ENCODE measurements at regions not wholly inside any gene's neighbourhood (a gene's known extent, or its start where the extent isn't known, plus 50 kb on each side); places are given as distances from the start of the nearest gene placed in this dataset.

DNA sequence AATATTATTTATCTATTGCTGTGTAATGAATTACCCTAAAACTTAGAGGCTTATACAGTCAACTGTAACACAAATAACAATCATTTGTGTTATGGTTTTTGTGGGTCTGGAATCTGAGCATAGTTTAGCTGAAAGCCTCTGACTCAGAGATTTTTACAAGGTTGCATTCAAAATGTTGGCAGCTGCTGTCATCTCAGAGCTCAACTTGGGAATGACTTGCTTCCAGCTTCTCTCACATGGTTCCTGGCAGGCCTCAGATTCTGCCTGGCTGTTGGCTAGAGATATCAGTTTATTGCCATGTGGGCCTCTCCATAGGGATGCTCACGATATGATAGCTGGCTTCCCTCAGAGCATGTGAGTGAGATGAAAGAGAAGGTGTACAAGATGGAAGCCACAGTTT is 70.2 kb upstream of the BRWD3 start:
- TF ChIP-seq, protein P1, sequence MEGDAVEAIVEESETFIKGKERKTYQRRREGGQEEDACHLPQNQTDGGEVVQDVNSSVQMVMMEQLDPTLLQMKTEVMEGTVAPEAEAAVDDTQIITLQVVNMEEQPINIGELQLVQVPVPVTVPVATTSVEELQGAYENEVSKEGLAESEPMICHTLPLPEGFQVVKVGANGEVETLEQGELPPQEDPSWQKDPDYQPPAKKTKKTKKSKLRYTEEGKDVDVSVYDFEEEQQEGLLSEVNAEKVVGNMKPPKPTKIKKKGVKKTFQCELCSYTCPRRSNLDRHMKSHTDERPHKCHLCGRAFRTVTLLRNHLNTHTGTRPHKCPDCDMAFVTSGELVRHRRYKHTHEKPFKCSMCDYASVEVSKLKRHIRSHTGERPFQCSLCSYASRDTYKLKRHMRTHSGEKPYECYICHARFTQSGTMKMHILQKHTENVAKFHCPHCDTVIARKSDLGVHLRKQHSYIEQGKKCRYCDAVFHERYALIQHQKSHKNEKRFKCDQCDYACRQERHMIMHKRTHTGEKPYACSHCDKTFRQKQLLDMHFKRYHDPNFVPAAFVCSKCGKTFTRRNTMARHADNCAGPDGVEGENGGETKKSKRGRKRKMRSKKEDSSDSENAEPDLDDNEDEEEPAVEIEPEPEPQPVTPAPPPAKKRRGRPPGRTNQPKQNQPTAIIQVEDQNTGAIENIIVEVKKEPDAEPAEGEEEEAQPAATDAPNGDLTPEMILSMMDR (IDR thresholded peaks at IDR 0.05), result no peak
- no peak for TF ChIP-seq ZFX (IDR thresholded peaks at IDR 0.05; ENCODE audit: borderline replicate concordance)
